Activated naive CD4-positive, alpha-beta T cell treated with anti-CD3 and anti-CD28 coated beads, Interleukin-2, amount 10 ng/mL, durations not matched to agents 7 days and 5 days (primary cell): ENCODE measurements at regions not wholly inside any gene's neighbourhood (a gene's known extent, or its start where the extent isn't known, plus 50 kb on each side); places are given as distances from the start of the nearest gene placed in this dataset.

ENCODE experiments used
- CTCF ChIA-PET: fragments of 350-600 bp; sonication (Branson Sonifier 250); formaldehyde crosslinking; loops from one replicate; lab custom pipeline; 2021; ENCODE audit warnings: antibody characterized with exemption; lab: Charles Lee
- DNase-seq: peaks from one replicate; pipeline ENCODE4 v3.0.0-alpha.2; 2020
- H3K27ac Mint-ChIP-seq: one replicate; pipeline ENCODE4 v1.8.0; 2021; ENCODE audit warnings: mild to moderate bottlenecking, moderate library complexity, mixed read lengths
- H3K27me3 Mint-ChIP-seq: one replicate; pipeline ENCODE4 v1.8.0; 2021; ENCODE audit warnings: mild to moderate bottlenecking, mixed read lengths
- H3K36me3 Mint-ChIP-seq: one replicate; pipeline ENCODE4 v1.8.0; 2021; ENCODE audit warnings: mixed read lengths
- H3K4me1 Mint-ChIP-seq: one replicate; pipeline ENCODE4 v1.8.0; 2021; ENCODE audit warnings: mixed read lengths
- H3K4me3 Mint-ChIP-seq: one replicate; pipeline ENCODE4 v1.8.0; 2021; ENCODE audit warnings: mild to moderate bottlenecking, moderate library complexity, mixed read lengths
- H3K9me3 Mint-ChIP-seq: one replicate; pipeline ENCODE4 v1.8.0; 2021; ENCODE audit warnings: mixed read lengths

GRCh38 chr2:63676135-63676534 is 87.4 kb downstream of the MDH1 start:
- Mint-ChIP-seq H3K4me3 (no peak overlapping the region), H3K36me3 (no peaks in the 10 kb centered on the region), H3K9me3 (no peaks in the 10 kb centered on the region), H3K27me3 (peaks cover 11% of the 10 kb centered on the region), H3K4me1 (peaks cover 11% of the 10 kb centered on the region), H3K27ac (no peak overlapping the region)
- CTCF ChIA-PET, result interaction anchor here (0.7 kb wide), 1 partner anchor 22 kb away, joined by 3 read pairs; no protein-coding TSS in a partner anchor
- no peak for DNase-seq

- peaks cover 7% of the 10 kb centered on the region for H3K27me3 Mint-ChIP-seq
- peaks cover 11% of the 10 kb centered on the region for H3K4me1 Mint-ChIP-seq
- H3K36me3 Mint-ChIP-seq, result no peaks in the 10 kb centered on the region
- CTCF ChIA-PET, result no interaction called here
- H3K27ac Mint-ChIP-seq, result no peak overlapping the region
- H3K4me3 Mint-ChIP-seq, result no peak overlapping the region
- H3K9me3 Mint-ChIP-seq, result no peaks in the 10 kb centered on the region
- no peak for DNase-seq
These were observed 89.3 kb downstream of the MDH1 start for GRCh38 chr2:63678085-63678484.

GRCh38 chr2:63678551-63678950 is 89.8 kb downstream of the MDH1 start:
- DNase-seq, result no peak
- CTCF ChIA-PET, result no interaction called here
- Mint-ChIP-seq H3K4me1 (peaks cover 11% of the 10 kb centered on the region), H3K36me3 (no peaks in the 10 kb centered on the region), H3K27ac (no peak overlapping the region), H3K4me3 (no peak overlapping the region), H3K27me3 (peaks cover 7% of the 10 kb centered on the region), H3K9me3 (no peaks in the 10 kb centered on the region)

- H3K4me3 Mint-ChIP-seq, result no peak overlapping the region
- H3K27ac Mint-ChIP-seq, result no peak overlapping the region
- CTCF ChIA-PET, result no interaction called here
- no peaks in the 10 kb centered on the region for H3K9me3 Mint-ChIP-seq
- H3K27me3 Mint-ChIP-seq, result peaks cover 7% of the 10 kb centered on the region
- H3K4me1 Mint-ChIP-seq, result peaks cover 11% of the 10 kb centered on the region
- H3K36me3 Mint-ChIP-seq, result no peaks in the 10 kb centered on the region
- DNase-seq, result no peak
These were observed 90.6 kb downstream of the MDH1 start for GRCh38 chr2:63679252-63679855.

DNA sequence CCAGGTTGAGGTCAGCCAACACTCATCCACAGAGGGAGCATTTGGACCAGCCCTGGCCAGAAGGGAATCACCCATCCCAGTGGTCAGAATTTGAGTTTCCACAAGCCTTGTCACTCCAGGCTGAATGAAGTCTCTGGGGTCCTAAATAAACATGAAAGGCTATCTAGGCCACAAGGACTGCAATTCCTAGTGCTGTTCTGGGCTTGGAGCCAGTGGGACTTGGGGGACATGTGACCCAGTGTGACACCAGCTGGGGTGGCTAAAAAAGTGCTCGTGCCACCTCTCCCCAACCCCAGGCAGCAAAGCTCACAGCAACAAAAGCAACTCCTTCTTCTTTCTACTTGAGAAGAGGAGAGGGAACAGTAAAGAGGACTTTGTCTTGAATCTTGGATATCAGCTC is 91.7 kb downstream of the MDH1 start:
- H3K36me3 Mint-ChIP-seq, result no peaks in the 10 kb centered on the region
- H3K27me3 Mint-ChIP-seq, result peaks cover 4% of the 10 kb centered on the region
- H3K27ac Mint-ChIP-seq, result no peak overlapping the region
- CTCF ChIA-PET, result no interaction called here
- DNase-seq, result no peak
- H3K9me3 Mint-ChIP-seq, result no peaks in the 10 kb centered on the region
- H3K4me3 Mint-ChIP-seq, result no peak overlapping the region
- peaks cover 11% of the 10 kb centered on the region for H3K4me1 Mint-ChIP-seq

DNA sequence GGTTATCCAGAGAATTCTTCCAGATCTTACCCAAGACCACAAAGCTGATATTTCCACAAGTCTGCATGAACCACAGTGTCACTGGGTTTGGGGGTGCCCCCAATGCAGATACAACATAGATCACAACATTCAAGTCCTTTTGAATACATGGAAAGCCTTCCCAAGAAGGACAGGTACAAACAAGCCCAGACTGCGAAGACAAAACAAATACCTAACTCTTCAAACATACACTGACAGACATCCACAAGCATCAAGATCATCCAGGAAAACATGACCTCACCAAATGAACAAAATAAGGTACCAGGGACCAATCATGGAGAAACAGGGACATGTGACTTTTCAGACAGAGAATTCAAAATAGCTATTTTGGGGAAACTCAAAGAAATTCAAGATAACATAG is 93.1 kb downstream of the MDH1 start:
- DNase-seq, result no peak
- CTCF ChIA-PET, result interaction anchor here (0.9 to 1.2 kb wide), 2 partner anchors 12 to 130 kb away, joined by 3 read pairs; no protein-coding TSS in a partner anchor

GRCh38 chr2:63692002-63692606 is 103.3 kb downstream of the MDH1 start:
- Mint-ChIP-seq H3K36me3 (no peaks in the 10 kb centered on the region), H3K4me1 (no peaks in the 10 kb centered on the region), H3K27ac (no peak overlapping the region), H3K27me3 (no peaks in the 10 kb centered on the region), H3K9me3 (no peaks in the 10 kb centered on the region), H3K4me3 (no peak overlapping the region)
- CTCF ChIA-PET, result interaction anchor here (0.7 to 3.0 kb wide), 8 partner anchors 150 to 207 kb away, joined by 3 to 32 read pairs (median 4); partner anchors contain the start of gene UGP2
- DNase-seq, result peak; percentile 29

More for the DNA sequence above, 93.1 kb downstream of the MDH1 start:
- no peak overlapping the region for H3K27ac Mint-ChIP-seq
- peaks cover 4% of the 10 kb centered on the region for H3K27me3 Mint-ChIP-seq
- no peak overlapping the region for H3K4me3 Mint-ChIP-seq
- no peaks in the 10 kb centered on the region for H3K9me3 Mint-ChIP-seq
- H3K4me1 Mint-ChIP-seq, result peaks cover 5% of the 10 kb centered on the region
- no peaks in the 10 kb centered on the region for H3K36me3 Mint-ChIP-seq

- no peak overlapping the region for H3K4me3 Mint-ChIP-seq
- CTCF ChIA-PET, result interaction anchor here (1.0 kb wide), 1 partner anchor 39 kb away, joined by 4 read pairs; no protein-coding TSS in a partner anchor
- no peaks in the 10 kb centered on the region for H3K27me3 Mint-ChIP-seq
- no peak for DNase-seq
- peaks cover 5% of the 10 kb centered on the region for H3K4me1 Mint-ChIP-seq
- no peaks in the 10 kb centered on the region for H3K9me3 Mint-ChIP-seq
- no peaks in the 10 kb centered on the region for H3K36me3 Mint-ChIP-seq
- H3K27ac Mint-ChIP-seq, result no peak overlapping the region
These were observed 106.8 kb downstream of the MDH1 start for GRCh38 chr2:63695583-63695982.

GRCh38 chr2:63696496-63696895 is 107.7 kb downstream of the MDH1 start:
- no peaks in the 10 kb centered on the region for H3K36me3 Mint-ChIP-seq

DNA sequence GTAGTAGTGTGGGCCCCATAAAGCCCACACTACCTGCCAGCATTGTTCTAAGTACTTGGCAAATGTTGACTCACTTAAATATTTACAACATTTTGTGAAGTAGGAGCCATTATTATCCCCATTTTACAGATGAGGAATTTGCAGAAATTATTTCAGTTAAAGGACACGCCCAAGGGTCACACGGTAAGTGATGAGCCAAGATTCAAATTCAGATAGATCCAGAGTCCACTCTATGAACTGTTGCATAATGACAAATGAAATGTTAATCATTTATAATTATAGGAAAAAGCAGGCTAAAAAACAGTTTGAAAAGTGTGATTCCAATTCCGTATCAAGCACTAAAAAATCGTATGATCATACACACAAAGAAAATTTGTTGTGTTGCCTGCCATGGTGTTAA is 108.4 kb downstream of the MDH1 start:
- no peak for DNase-seq
- CTCF ChIA-PET, result interaction anchor here (1.1 kb wide), 1 partner anchor 163 kb away, joined by 3 read pairs; no protein-coding TSS in a partner anchor
- Mint-ChIP-seq H3K36me3 (no peaks in the 10 kb centered on the region), H3K9me3 (no peaks in the 10 kb centered on the region), H3K27ac (no peak overlapping the region), H3K4me1 (peaks cover 5% of the 10 kb centered on the region), H3K4me3 (no peak overlapping the region), H3K27me3 (no peaks in the 10 kb centered on the region)

More at GRCh38 chr2:63696496-63696895, 107.7 kb downstream of the MDH1 start:
- Mint-ChIP-seq H3K4me1 (peaks cover 5% of the 10 kb centered on the region), H3K9me3 (no peaks in the 10 kb centered on the region), H3K27ac (no peak overlapping the region), H3K4me3 (no peak overlapping the region), H3K27me3 (no peaks in the 10 kb centered on the region)
- CTCF ChIA-PET, result interaction anchor here (0.6 to 1.1 kb wide), 2 partner anchors 164 to 204 kb away, joined by 3 to 5 read pairs; no protein-coding TSS in a partner anchor
- DNase-seq, result no peak

DNA sequence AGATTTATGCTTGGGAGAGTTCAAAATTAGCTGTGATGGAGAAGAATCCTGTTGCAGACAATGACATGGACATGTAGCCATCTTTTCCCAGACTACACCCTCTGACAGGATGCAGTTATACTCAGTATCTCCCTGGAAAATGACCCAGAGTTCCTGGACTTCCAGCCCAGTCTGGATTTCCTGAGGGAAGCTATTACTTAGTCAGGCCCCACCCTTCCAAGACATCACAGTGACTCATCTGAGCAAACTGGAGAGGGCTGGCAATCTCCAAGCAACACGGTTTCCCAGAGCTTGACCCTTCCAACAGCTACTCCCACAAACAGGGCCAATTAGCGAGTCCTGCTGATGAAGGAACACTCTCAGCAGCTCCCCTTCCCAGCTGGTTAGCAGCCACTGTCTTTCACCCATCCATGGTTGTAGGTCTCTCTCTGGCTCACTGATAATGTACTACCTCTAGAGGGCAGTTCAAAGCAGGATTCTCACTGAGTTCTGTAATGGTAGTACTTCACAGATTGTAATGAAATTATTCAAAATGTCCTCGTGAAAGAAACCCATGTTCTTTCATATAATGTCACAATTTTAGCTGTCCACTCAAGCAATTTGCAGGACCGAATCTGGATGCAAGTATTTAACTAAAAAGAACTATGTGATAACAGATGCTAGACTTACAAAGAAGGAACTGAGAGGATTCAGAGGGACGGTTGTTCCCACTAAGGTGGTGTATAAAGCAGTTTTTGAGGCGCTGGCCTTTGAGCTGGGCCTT is 110.2 kb downstream of the MDH1 start:
- H3K27me3 Mint-ChIP-seq, result no peaks in the 10 kb centered on the region
- peaks cover 5% of the 10 kb centered on the region for H3K4me1 Mint-ChIP-seq
- H3K4me3 Mint-ChIP-seq, result no peak overlapping the region
- CTCF ChIA-PET, result interaction anchor here (0.7 to 2.7 kb wide), 13 partner anchors 10 to 632 kb away, joined by 3 to 53 read pairs (median 3); no protein-coding TSS in a partner anchor
- DNase-seq, result no peak
- H3K36me3 Mint-ChIP-seq, result no peaks in the 10 kb centered on the region
- no peak overlapping the region for H3K27ac Mint-ChIP-seq
- H3K9me3 Mint-ChIP-seq, result no peaks in the 10 kb centered on the region

DNA sequence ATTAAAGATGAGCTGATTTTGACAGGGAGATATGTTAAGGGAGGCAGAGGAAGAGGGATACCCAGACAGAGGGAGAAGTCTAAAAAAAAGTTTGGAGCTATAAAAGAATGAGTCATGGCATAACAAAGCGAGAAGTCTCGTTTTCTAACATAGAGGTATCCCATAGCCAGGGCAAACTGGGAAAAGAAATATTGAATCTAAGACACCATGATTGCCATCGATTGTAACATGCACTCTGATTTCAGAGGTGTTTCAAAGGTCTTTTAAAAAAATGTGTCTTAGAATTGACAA is 110.7 kb downstream of the MDH1 start:
- no peak for DNase-seq
- Mint-ChIP-seq H3K4me1 (peaks cover 5% of the 10 kb centered on the region), H3K27me3 (no peaks in the 10 kb centered on the region), H3K9me3 (no peaks in the 10 kb centered on the region), H3K36me3 (no peaks in the 10 kb centered on the region), H3K4me3 (no peak overlapping the region), H3K27ac (no peak overlapping the region)
- CTCF ChIA-PET, result interaction anchor here (0.7 to 2.7 kb wide), 10 partner anchors 11 to 631 kb away, joined by 3 to 53 read pairs (median 4); no protein-coding TSS in a partner anchor

DNA sequence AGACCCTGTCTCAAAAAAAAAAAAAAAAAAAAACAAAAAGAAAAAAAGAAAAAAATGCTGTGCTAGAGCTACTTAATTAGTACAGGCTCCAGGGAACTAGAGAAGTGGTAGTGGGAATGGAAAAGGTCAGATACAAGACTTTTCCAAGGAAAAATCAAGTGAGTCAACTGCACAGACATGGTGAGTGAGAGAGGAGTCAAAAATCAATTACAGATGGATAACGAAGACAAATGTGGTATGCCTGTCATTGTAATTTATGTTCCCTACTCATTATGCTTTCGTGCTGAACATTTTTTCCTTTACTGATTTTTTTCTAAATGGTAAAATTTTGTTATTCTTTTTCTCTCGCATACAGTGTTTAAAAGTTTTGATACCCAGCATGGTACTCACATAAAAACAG is 111.5 kb downstream of the MDH1 start:
- CTCF ChIA-PET, result interaction anchor here (0.9 to 2.7 kb wide), 5 partner anchors 161 to 190 kb away, joined by 3 to 53 read pairs (median 10); no protein-coding TSS in a partner anchor
- Mint-ChIP-seq H3K4me1 (peaks cover 5% of the 10 kb centered on the region), H3K27ac (no peak overlapping the region), H3K27me3 (no peaks in the 10 kb centered on the region), H3K9me3 (no peaks in the 10 kb centered on the region), H3K36me3 (no peaks in the 10 kb centered on the region), H3K4me3 (no peak overlapping the region)
- DNase-seq, result no peak

DNA sequence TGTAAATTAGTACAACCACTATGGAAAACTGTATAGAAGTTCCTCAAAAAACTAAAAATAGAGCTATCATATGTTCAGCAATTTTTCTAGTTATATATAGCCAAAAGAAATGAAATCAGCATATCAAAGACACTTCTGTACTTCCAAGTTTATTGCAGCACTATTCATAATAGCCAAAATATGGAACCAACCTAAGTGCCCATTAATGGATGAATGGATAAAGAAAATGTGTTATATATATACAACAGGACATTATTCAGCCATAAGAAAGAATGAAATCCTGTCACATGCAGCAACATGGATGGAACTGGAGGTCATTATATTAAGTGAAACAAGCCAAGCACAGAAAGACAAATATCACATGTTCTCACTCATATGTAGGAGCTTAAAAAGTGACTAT is 112.6 kb downstream of the MDH1 start:
- H3K4me1 Mint-ChIP-seq, result peaks cover 5% of the 10 kb centered on the region
- H3K9me3 Mint-ChIP-seq, result no peaks in the 10 kb centered on the region
- H3K27ac Mint-ChIP-seq, result no peak overlapping the region
- H3K36me3 Mint-ChIP-seq, result no peaks in the 10 kb centered on the region
- DNase-seq, result no peak
- CTCF ChIA-PET, result interaction anchor here (0.7 to 1.2 kb wide), 4 partner anchors 155 to 625 kb away, joined by 3 read pairs; no protein-coding TSS in a partner anchor
- H3K4me3 Mint-ChIP-seq, result no peak overlapping the region
- no peaks in the 10 kb centered on the region for H3K27me3 Mint-ChIP-seq
